BJ (cell line): ENCODE measurements at regions not wholly inside any gene's neighbourhood (a gene's known extent, or its start where the extent isn't known, plus 50 kb on each side); places are given as distances from the start of the nearest gene placed in this dataset.

ENCODE experiments used
- CTCF ChIA-PET: fragments of 350-600 bp; formaldehyde crosslinking; extraction: SDS; loops from one replicate; lab custom pipeline; 2021; ENCODE audit warnings: antibody characterized with exemption, inconsistent platforms; lab: Yijun Ruan, JAX
- POLR2A ChIA-PET: fragments of 300-600 bp; sonication (Branson Sonifier 250); formaldehyde crosslinking; extraction: SDS; loops from one replicate; lab custom pipeline; 2021; ENCODE audit warnings: antibody characterized with exemption; lab: Charles Lee
- DNase-seq: peaks from one replicate; pipeline ENCODE4 v3.0.0-alpha.2; 2011; ENCODE audit warnings: low read depth
- H3K27me3 ChIP-seq: 2 replicates; pipeline ENCODE4 v1.6.0; 2011; ENCODE audit warnings: low read length; ENCODE audit not compliant: control insufficient read depth, insufficient read depth
- H3K36me3 ChIP-seq: 2 replicates; pipeline ENCODE4 v1.5.1; 2011; ENCODE audit warnings: low read length; ENCODE audit not compliant: control insufficient read depth, insufficient read depth
- H3K4me3 ChIP-seq: 2 replicates; pipeline ENCODE4 v1.5.1; 2011; ENCODE audit warnings: low read depth, mild to moderate bottlenecking, control low read depth, low read length
- CTCF ChIP-seq: IDR thresholded peaks from 2 replicates; pipeline ENCODE4 v1.5.1; 2011; ENCODE audit warnings: low read depth, mild to moderate bottlenecking, control low read depth, inconsistent platforms, low read length, moderate library complexity; ENCODE audit not compliant: insufficient read depth

GRCh38 chr12:5364036-5364770, 67.7 kb upstream of the NTF3 start:
- no peaks in the 10 kb centered on the region for H3K36me3 ChIP-seq
- TF ChIP-seq CTCF, result no peak
- H3K27me3 ChIP-seq, result no peaks in the 10 kb centered on the region; the same call in none of the 2 replicates
- H3K4me3 ChIP-seq, result no peak overlapping the region
- ChIA-PET CTCF (interaction anchor here (0.6 kb wide), 1 partner anchor 226 kb away, joined by 4 read pairs; no protein-coding TSS in a partner anchor), POLR2A (no interaction called here)
- DNase-seq, result no peak

- Histone ChIP-seq H3K4me3 (no peak overlapping the region), H3K27me3 (no peaks in the 10 kb centered on the region; the same call in 1 of the 2 replicates), H3K36me3 (no peaks in the 10 kb centered on the region)
- DNase-seq, result no peak
- ChIA-PET CTCF (interaction anchor here (0.6 kb wide), 1 partner anchor 71 kb away, joined by 3 read pairs; no protein-coding TSS in a partner anchor), POLR2A (no interaction called here)
- TF ChIP-seq CTCF, result no peak
Measured at GRCh38 chr12:5369298-5369697, 62.6 kb upstream of the NTF3 start.

GRCh38 chr12:5371631-5372030, 60.3 kb upstream of the NTF3 start:
- DNase-seq, result no peak
- Histone ChIP-seq H3K4me3 (no peak overlapping the region), H3K36me3 (no peaks in the 10 kb centered on the region), H3K27me3 (peaks cover under 1% of the 10 kb centered on the region; the same call in 1 of the 2 replicates)
- ChIA-PET POLR2A (interaction anchor here (0.7 kb wide), 1 partner anchor 11 kb away, joined by 5 read pairs; no protein-coding TSS in a partner anchor), CTCF (no interaction called here)
- TF ChIP-seq CTCF, result no peak

- Histone ChIP-seq H3K4me3 (no peak overlapping the region), H3K27me3 (peaks cover 2% of the 10 kb centered on the region), H3K36me3 (no peaks in the 10 kb centered on the region)
- DNase-seq, result no peak
- TF ChIP-seq CTCF, result no peak
- CTCF ChIA-PET, result interaction anchor here (1.4 kb wide), 1 partner anchor 204 kb away, joined by 3 read pairs; no protein-coding TSS in a partner anchor
- POLR2A ChIA-PET, result no interaction called here
Measured at GRCh38 chr12:5374713-5375112, 57.2 kb upstream of the NTF3 start.

- Histone ChIP-seq H3K27me3 (peaks cover 2% of the 10 kb centered on the region), H3K36me3 (no peaks in the 10 kb centered on the region), H3K4me3 (no peak overlapping the region)
- CTCF ChIA-PET, result interaction anchor here (1.4 kb wide), 1 partner anchor 205 kb away, joined by 3 read pairs; no protein-coding TSS in a partner anchor
- no peak for DNase-seq
- POLR2A ChIA-PET, result no interaction called here
- no peak for TF ChIP-seq CTCF
Measured at GRCh38 chr12:5375547-5376295, 56.2 kb upstream of the NTF3 start.
